ENCODE measurements at regions not wholly inside any gene's neighbourhood (a gene's known extent, or its start where the extent isn't known, plus 50 kb on each side); places are given as distances from the start of the nearest gene placed in this dataset.

- Mint-ChIP-seq H3K9me3 (no peaks in the 10 kb centered on the region), H3K27me3 (peaks cover 2 to 6% of the 10 kb centered on the region in 2 donors), H3K27ac (no peak overlapping the region), H3K4me3 (no peak overlapping the region), H3K4me1 (ENCODE audit: low read depth in 2 of 2) (no peaks in the 10 kb centered on the region), H3K36me3 (ENCODE audit: insufficient read depth) (no peaks in the 10 kb centered on the region)
- DNase-seq (no peak), ATAC-seq (replicated peaks) (no peak)
Observed at GRCh38 chr14:34065690-34066391, 115.0 kb upstream of the EGLN3 start.

DNA sequence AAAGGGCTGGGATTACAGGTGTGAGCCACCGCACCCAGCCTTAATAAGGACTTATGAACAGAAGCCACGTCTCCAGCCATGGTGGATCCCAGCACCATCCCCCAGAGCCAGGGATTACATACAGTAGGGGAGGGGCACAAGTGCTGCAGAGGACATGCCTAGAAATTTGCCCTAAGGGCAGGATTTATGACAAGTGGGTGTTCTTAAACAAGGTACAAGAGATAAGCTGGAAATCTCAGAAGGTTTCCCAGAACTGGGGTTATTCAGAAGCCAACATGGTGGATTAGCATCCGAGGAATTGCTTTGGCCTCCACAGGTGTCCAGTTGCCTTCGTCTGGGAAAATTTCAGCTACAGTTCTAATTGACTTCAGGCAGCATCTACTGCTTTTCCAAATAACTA, 114.4 kb upstream of the EGLN3 start:
- ATAC-seq (replicated peaks): no peak
- Mint-ChIP-seq H3K27ac (no peak overlapping the region), H3K9me3 (no peaks in the 10 kb centered on the region), H3K27me3 (peaks cover 7 to 10% of the 10 kb centered on the region in 2 donors), H3K4me1 (ENCODE audit: low read depth in 2 of 2) (peaks cover 3 to 5% of the 10 kb centered on the region in 2 donors), H3K36me3 (ENCODE audit: insufficient read depth) (no peaks in the 10 kb centered on the region), H3K4me3 (no peak overlapping the region)
- no peak for DNase-seq

GRCh38 chr14:34064349-34064748, 113.5 kb upstream of the EGLN3 start:
- H3K4me3 Mint-ChIP-seq: no peak overlapping the region
- no peak overlapping the region for H3K27ac Mint-ChIP-seq
- peaks cover 7 to 10% of the 10 kb centered on the region in 2 donors for H3K27me3 Mint-ChIP-seq
- DNase-seq (no peak), ATAC-seq (replicated peaks) (no peak)
- H3K36me3 Mint-ChIP-seq (ENCODE audit: insufficient read depth): no peaks in the 10 kb centered on the region
- no peaks in the 10 kb centered on the region for H3K9me3 Mint-ChIP-seq
- peaks cover 3 to 8% of the 10 kb centered on the region in 2 donors for H3K4me1 Mint-ChIP-seq (ENCODE audit: low read depth in 2 of 2)

DNA sequence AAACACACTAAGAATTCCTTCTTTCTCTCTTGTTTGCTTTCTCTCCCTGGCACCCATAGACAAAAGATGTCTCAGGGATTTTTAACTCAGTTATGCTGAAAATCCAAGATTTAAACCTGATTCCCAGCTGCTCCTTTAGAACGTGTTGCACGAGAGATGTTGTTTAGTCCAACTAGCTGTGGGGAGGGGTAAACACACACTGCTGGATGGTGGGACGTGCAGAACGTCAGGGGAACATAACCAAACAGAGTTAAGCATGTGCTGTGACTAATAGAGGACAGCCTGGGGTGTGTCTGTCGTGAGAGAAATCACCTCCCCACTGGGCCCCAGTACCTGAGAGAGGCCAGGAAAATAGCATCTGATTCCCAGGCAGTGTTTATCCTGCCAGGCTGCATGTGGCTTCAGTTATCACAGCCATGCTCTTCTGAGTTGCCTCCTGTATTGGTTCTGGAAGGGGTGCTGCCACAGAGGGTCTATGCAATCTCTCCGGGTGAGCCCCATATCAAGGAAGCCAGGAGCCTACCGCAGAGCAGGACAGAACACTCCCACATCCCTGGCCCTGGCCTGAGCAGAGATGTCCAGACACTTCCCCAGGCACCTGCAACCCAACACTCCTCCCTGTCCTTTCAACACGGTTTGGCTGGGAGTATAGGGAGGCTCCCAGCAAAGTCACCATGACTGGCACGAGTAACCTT, 112.7 kb upstream of the EGLN3 start:
- H3K27ac Mint-ChIP-seq: no peak overlapping the region
- H3K9me3 Mint-ChIP-seq: no peaks in the 10 kb centered on the region
- DNase-seq (no peak), ATAC-seq (replicated peaks) (no peak)
- peaks cover 7 to 10% of the 10 kb centered on the region in 2 donors for H3K27me3 Mint-ChIP-seq
- no peaks in the 10 kb centered on the region for H3K36me3 Mint-ChIP-seq (ENCODE audit: insufficient read depth)
- peaks cover 3 to 8% of the 10 kb centered on the region in 2 donors for H3K4me1 Mint-ChIP-seq (ENCODE audit: low read depth in 2 of 2)
- no peak overlapping the region for H3K4me3 Mint-ChIP-seq

DNA sequence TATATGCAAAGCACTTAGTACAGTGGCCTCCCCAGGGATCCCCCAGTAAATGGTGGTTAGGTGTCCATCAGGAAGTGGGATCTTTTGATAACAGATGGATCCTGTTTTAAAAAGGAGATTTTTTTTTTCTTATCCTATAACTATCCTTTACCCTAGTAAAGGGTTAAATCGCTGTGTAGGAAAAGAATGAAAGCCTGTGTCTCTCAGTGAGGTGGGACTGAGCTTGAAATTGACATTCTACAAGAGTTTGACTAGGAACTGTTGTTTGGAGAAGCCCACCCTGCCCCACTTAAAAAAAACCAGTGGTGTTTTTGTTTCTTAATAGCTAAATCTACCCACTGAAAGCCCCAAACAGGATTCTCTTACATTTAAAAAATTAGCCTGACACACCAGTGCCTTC, 112.2 kb upstream of the EGLN3 start:
- H3K27me3 Mint-ChIP-seq: peaks cover 7 to 10% of the 10 kb centered on the region in 2 donors
- DNase-seq (no peak), ATAC-seq (replicated peaks) (no peak)
- no peak overlapping the region for H3K27ac Mint-ChIP-seq
- no peaks in the 10 kb centered on the region for H3K9me3 Mint-ChIP-seq
- no peaks in the 10 kb centered on the region for H3K36me3 Mint-ChIP-seq (ENCODE audit: insufficient read depth)
- H3K4me1 Mint-ChIP-seq (ENCODE audit: low read depth in 2 of 2): peaks cover 3 to 8% of the 10 kb centered on the region in 2 donors
- no peak overlapping the region for H3K4me3 Mint-ChIP-seq

- Mint-ChIP-seq H3K36me3 (ENCODE audit: insufficient read depth) (no peaks in the 10 kb centered on the region), H3K27me3 (peaks cover 7 to 10% of the 10 kb centered on the region in 2 donors), H3K9me3 (no peaks in the 10 kb centered on the region), H3K27ac (no peak overlapping the region), H3K4me1 (ENCODE audit: low read depth in 2 of 2) (peaks cover 3 to 8% of the 10 kb centered on the region in 2 donors), H3K4me3 (no peak overlapping the region)
- ATAC-seq (replicated peaks) (no peak), DNase-seq (no peak)
Observed at GRCh38 chr14:34062353-34062973, 111.6 kb upstream of the EGLN3 start.

DNA sequence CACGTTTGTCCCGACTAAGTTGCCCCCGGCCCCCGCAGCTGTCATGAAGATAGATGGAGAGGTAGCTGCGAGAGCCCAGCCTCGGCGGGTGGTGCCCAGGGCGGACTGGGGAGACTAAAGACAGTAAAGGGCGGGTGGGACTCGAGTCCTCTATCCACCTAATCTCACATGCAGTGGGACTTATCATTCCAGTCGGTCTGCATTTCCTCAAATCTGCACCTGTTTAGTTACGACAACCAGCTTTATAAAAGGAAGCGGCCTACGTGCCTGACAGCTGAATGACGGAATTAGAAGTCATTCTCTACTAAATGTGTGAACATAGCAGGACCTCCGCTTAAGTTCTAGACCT, 109.8 kb upstream of the EGLN3 start:
- Mint-ChIP-seq H3K27ac (peak overlapping the region in 1 of 2 donors; percentile 60), H3K4me3 (peak overlapping the region; percentile 73 to 87), H3K27me3 (peaks cover 7 to 10% of the 10 kb centered on the region in 2 donors), H3K4me1 (ENCODE audit: low read depth in 2 of 2) (peaks cover 3 to 8% of the 10 kb centered on the region in 2 donors), H3K9me3 (no peaks in the 10 kb centered on the region), H3K36me3 (ENCODE audit: insufficient read depth) (no peaks in the 10 kb centered on the region)
- ATAC-seq (replicated peaks): no peak
- DNase-seq: no peak

GRCh38 chr14:34059925-34060650, 109.2 kb upstream of the EGLN3 start:
- DNase-seq (peak in 2 of 3 experiments; percentile 24 to 27), ATAC-seq (replicated peaks) (peak; percentile 93)
- Mint-ChIP-seq H3K27ac (peak overlapping the region in 1 of 2 donors; percentile 60), H3K4me3 (peak overlapping the region; percentile 73 to 87), H3K36me3 (ENCODE audit: insufficient read depth) (no peaks in the 10 kb centered on the region), H3K4me1 (ENCODE audit: low read depth in 2 of 2) (peaks cover 3 to 8% of the 10 kb centered on the region in 2 donors), H3K9me3 (no peaks in the 10 kb centered on the region), H3K27me3 (peaks cover 7 to 10% of the 10 kb centered on the region in 2 donors)

DNA sequence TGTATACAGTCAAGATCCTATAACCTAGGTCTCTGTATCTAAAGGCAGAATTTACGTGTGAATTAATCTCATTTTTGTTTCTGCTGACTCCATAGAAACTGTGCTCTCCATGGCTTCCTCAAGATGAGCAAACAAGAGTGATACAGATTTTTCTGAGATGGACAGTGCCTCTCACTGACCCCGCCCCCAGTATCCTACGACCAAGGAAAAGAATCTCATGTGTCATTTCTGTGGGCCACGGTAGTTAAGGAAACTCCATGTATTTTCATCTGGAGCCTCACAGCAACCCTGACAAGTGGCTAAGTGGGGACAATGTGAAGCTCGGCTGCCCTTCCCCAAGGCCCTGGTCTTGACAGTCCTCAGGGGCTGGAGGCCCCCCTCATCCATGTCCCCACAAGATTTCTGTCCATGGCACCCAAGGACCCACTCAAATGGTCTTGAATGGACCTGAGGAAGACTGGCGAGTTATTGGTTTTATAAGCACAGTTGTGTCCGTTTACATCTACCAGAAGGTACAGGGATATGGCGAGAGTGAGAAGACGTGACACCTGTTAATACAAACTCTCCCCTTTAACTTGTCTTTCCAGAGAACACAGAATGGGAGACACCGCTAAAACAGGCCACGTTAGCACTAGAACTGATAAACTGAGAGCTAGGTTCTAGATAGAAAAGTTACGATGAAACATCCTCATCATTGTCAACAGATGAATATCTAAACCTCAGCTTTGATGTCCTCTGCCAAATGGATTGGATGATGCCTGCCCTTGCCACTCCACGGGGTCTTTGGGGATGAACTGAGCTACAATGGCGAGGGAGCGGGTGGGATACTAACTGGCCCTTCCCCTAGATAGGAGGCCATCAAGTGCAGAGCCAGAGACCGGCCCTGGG, 108.4 kb upstream of the EGLN3 start:
- ATAC-seq (replicated peaks) (no peak), DNase-seq (no peak)
- H3K27ac Mint-ChIP-seq: no peak overlapping the region
- peaks cover 3 to 8% of the 10 kb centered on the region in 2 donors for H3K4me1 Mint-ChIP-seq (ENCODE audit: low read depth in 2 of 2)
- no peaks in the 10 kb centered on the region for H3K36me3 Mint-ChIP-seq (ENCODE audit: insufficient read depth)
- no peaks in the 10 kb centered on the region for H3K9me3 Mint-ChIP-seq
- peaks cover 7 to 10% of the 10 kb centered on the region in 2 donors for H3K27me3 Mint-ChIP-seq
- peak overlapping the region in 1 of 2 donors; percentile 72 for H3K4me3 Mint-ChIP-seq

DNA sequence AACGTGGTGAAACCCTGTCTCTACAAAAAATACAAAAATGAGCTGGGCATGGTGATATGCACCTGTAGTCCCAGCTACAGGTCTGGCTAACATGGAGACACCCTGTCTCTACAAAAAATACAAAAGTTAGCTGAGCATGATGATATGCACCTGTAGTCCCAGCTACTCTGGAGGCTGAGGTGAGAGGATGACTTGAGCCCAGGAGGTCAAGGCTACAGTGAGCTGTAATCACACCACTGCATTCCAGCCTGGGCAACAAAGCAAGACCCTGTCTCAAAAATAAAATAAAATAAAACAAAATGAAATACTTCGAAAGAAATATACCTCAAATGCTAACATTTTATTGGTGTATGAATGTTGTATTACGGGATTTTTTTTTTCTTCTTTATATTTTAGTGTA, 107.6 kb upstream of the EGLN3 start:
- Mint-ChIP-seq H3K27ac (no peak overlapping the region), H3K27me3 (peaks cover 7 to 18% of the 10 kb centered on the region in 2 donors), H3K9me3 (no peaks in the 10 kb centered on the region), H3K36me3 (ENCODE audit: insufficient read depth) (no peaks in the 10 kb centered on the region), H3K4me3 (no peak overlapping the region), H3K4me1 (ENCODE audit: low read depth in 2 of 2) (peaks cover 3 to 11% of the 10 kb centered on the region in 2 donors)
- ATAC-seq (replicated peaks) (no peak), DNase-seq (no peak)

- Mint-ChIP-seq H3K4me3 (no peak overlapping the region), H3K27ac (no peak overlapping the region), H3K4me1 (ENCODE audit: low read depth in 2 of 2) (peaks cover 3 to 24% of the 10 kb centered on the region in 2 donors), H3K9me3 (peaks cover under 1 to 4% of the 10 kb centered on the region in 2 donors), H3K27me3 (peaks cover 7 to 14% of the 10 kb centered on the region in 2 donors), H3K36me3 (ENCODE audit: insufficient read depth) (no peaks in the 10 kb centered on the region)
- DNase-seq (no peak), ATAC-seq (replicated peaks) (no peak)
Observed at GRCh38 chr14:34056046-34056445, 105.2 kb upstream of the EGLN3 start.

GRCh38 chr14:34055157-34055950, 104.5 kb upstream of the EGLN3 start:
- Mint-ChIP-seq H3K27me3 (peaks cover under 1 to 7% of the 10 kb centered on the region in 2 donors), H3K4me3 (no peak overlapping the region), H3K27ac (no peak overlapping the region), H3K36me3 (ENCODE audit: insufficient read depth) (no peaks in the 10 kb centered on the region), H3K9me3 (peaks cover 5 to 7% of the 10 kb centered on the region in 2 donors), H3K4me1 (ENCODE audit: low read depth in 2 of 2) (peaks cover under 1 to 20% of the 10 kb centered on the region in 2 donors)
- ATAC-seq (replicated peaks) (no peak), DNase-seq (no peak)

All from effector memory CD8-positive, alpha-beta T cell (primary cell).